GM23338 (cell line): ENCODE measurements at regions not wholly inside any gene's neighbourhood (a gene's known extent, or its start where the extent isn't known, plus 50 kb on each side); places are given as distances from the start of the nearest gene placed in this dataset.

Experiments
- ATAC-seq: fragments of 200-7000 bp; cut with Tn5 transposase; 3 replicates; pipeline ENCODE4 v1.9.1; 2020
- DNase-seq: peaks from one replicate; pipeline ENCODE4 v3.0.0-alpha.2; 2015; ENCODE audit warnings: low spot score
- H2AFZ ChIP-seq: fragments of 200-600 bp; sonication (generic); 2 replicates; pipeline ENCODE4 v1.8.0; 2016; ENCODE audit warnings: antibody characterized with exemption, mild to moderate bottlenecking, moderate library complexity
- H3F3A ChIP-seq: fragments of 200-600 bp; sonication (generic); replicated peaks from 2 replicates; pipeline ENCODE4 v1.8.0; 2017; ENCODE audit warnings: antibody characterized with exemption, mixed run types, low read depth
- H3K27ac ChIP-seq: fragments of 200-600 bp; sonication (generic); 2 replicates; pipeline ENCODE4 v1.6.1; 2016; ENCODE audit warnings: low read depth
- H3K27me3 ChIP-seq: fragments of 200-600 bp; sonication (generic); 2 replicates; pipeline ENCODE4 v1.8.0; 2016; ENCODE audit warnings: mild to moderate bottlenecking, mixed run types, moderate library complexity; ENCODE audit not compliant: insufficient read depth
- H3K36me3 ChIP-seq: fragments of 200-600 bp; sonication (generic); 2 replicates; pipeline ENCODE4 v1.8.0; 2016; ENCODE audit warnings: mild to moderate bottlenecking; ENCODE audit not compliant: insufficient read depth
- H3K4me1 ChIP-seq: fragments of 200-600 bp; sonication (generic); 2 replicates; pipeline ENCODE4 v1.8.0; 2016; ENCODE audit warnings: mild to moderate bottlenecking, moderate library complexity; ENCODE audit not compliant: insufficient read depth
- H3K4me2 ChIP-seq: fragments of 200-600 bp; sonication (generic); 2 replicates; pipeline ENCODE4 v1.7.1; 2017; ENCODE audit warnings: mixed run types
- H3K4me3 ChIP-seq: fragments of 200-600 bp; sonication (generic); 2 replicates; pipeline ENCODE4 v1.6.1; 2016; ENCODE audit warnings: mixed run types
- H3K79me2 ChIP-seq: fragments of 200-600 bp; sonication (generic); replicated peaks from 2 replicates; pipeline ENCODE4 v1.8.0; 2017; ENCODE audit warnings: mild to moderate bottlenecking; ENCODE audit not compliant: insufficient read depth
- H3K9me2 ChIP-seq: fragments of 200-600 bp; sonication (generic); 2 replicates; pipeline ENCODE4 v1.8.0; 2017; ENCODE audit not compliant: insufficient read depth
- H4K20me1 ChIP-seq: fragments of 200-600 bp; sonication (generic); replicated peaks from 2 replicates; pipeline ENCODE4 v1.8.0; 2017; ENCODE audit warnings: mild to moderate bottlenecking; ENCODE audit not compliant: insufficient read depth
- H3K27ac Mint-ChIP-seq: 2 replicates; pipeline ENCODE4 v1.8.0; 2020; ENCODE audit warnings: inconsistent platforms, mild to moderate bottlenecking, moderate library complexity, mixed read lengths
- H3K27me3 Mint-ChIP-seq: 3 replicates; pipeline ENCODE4 v1.8.0; 2022; ENCODE audit warnings: low read depth, mild to moderate bottlenecking, moderate library complexity, mixed read lengths, inconsistent platforms; ENCODE audit not compliant: insufficient read depth, poor library complexity
- H3K36me3 Mint-ChIP-seq: 3 replicates; pipeline ENCODE4 v1.8.0; 2021; ENCODE audit warnings: low read depth, mild to moderate bottlenecking, inconsistent platforms, moderate library complexity, mixed read lengths
- H3K4me1 Mint-ChIP-seq: 3 replicates; pipeline ENCODE4 v1.8.0; 2020; ENCODE audit warnings: mild to moderate bottlenecking, inconsistent platforms, mixed read lengths
- H3K4me3 Mint-ChIP-seq: 3 replicates; pipeline ENCODE4 v1.8.0; 2021; ENCODE audit warnings: moderate library complexity, mild to moderate bottlenecking, inconsistent platforms, mixed read lengths
- H3K9me3 Mint-ChIP-seq: 3 replicates; pipeline ENCODE4 v1.8.0; 2020; ENCODE audit warnings: moderate library complexity, mild to moderate bottlenecking, inconsistent platforms, mixed read lengths
- CTCF ChIP-seq, 2 experiments: fragments of 200-600 bp in 1 of 2; sonication (generic) in 1 of 2; conservative IDR thresholded peaks; 2 replicates each; pipeline versions ENCODE4 v1.5.1 to v1.6.1; 2016 to 2017; ENCODE audit warnings: antibody characterized with exemption in 2 of 2, low read depth in 2 of 2, mild to moderate bottlenecking in 2 of 2, moderate library complexity in 1 of 2
- EZH2 ChIP-seq: fragments of 200-600 bp; sonication (generic); IDR thresholded peaks from one replicate; pipeline ENCODE4 v1.8.0; 2017; ENCODE audit warnings: antibody characterized with exemption, mild to moderate bottlenecking, low read depth; ENCODE audit not compliant: unreplicated experiment
- JUNB ChIP-seq: IDR thresholded peaks from one replicate; pipeline ENCODE4 v1.6.1; 2016; ENCODE audit warnings: antibody characterized with exemption; ENCODE audit not compliant: unreplicated experiment
- REST ChIP-seq: IDR thresholded peaks from one replicate; pipeline ENCODE4 v1.6.1; 2018; ENCODE audit warnings: antibody characterized with exemption; ENCODE audit not compliant: unreplicated experiment
- STAT1 ChIP-seq: IDR thresholded peaks from one replicate; pipeline ENCODE4 v1.6.1; 2016; ENCODE audit warnings: antibody characterized with exemption; ENCODE audit not compliant: unreplicated experiment
- ZNF114 ChIP-seq: fragments of 250-450 bp; sonication (Bioruptor Pico); IDR thresholded peaks from 2 replicates; pipeline ENCODE4 v1.5.0; 2020; ENCODE audit warnings: mild to moderate bottlenecking, moderate library complexity
- ZNF331 ChIP-seq: fragments of 250-450 bp; sonication (Bioruptor Pico); IDR thresholded peaks from 2 replicates; pipeline ENCODE4 v1.5.0; 2020; ENCODE audit warnings: low read depth, mild to moderate bottlenecking, moderate library complexity

- no peak for TF ChIP-seq CTCF (conservative IDR thresholded peaks at IDR 0.05; ENCODE audit: low read depth in 2 of 2)
Observed at GRCh38 chr12:105613887-105614286, 283.4 kb downstream of the C12orf75 start (continued).

- Histone ChIP-seq H3K79me2 (no peaks in the 10 kb centered on the region), H3K4me1 (no peaks in the 10 kb centered on the region), H3K4me3 (no peak overlapping the region), H3K27me3 (no peaks in the 10 kb centered on the region), H3K9me2 (no peaks in the 10 kb centered on the region), H3K4me2 (no peak overlapping the region), H4K20me1 (no peaks in the 10 kb centered on the region), H3K27ac (no peak overlapping the region), H3K36me3 (no peaks in the 10 kb centered on the region), H2AFZ (peak overlapping the region; percentile 25; the same call in 1 of the 2 replicates), H3F3A (no peaks in the 10 kb centered on the region)
- ATAC-seq (no peak), DNase-seq (no peak)
- TF ChIP-seq CTCF (conservative IDR thresholded peaks at IDR 0.05; ENCODE audit: low read depth in 2 of 2), result no peak
- TF ChIP-seq ZNF331 (CRISPR knock-in tag), result no peak
- TF ChIP-seq EZH2, result no peak
- TF ChIP-seq ZNF114 (CRISPR knock-in tag), result no peak
- no peak for TF ChIP-seq STAT1
- no peak for TF ChIP-seq JUNB
- TF ChIP-seq REST, result no peak
- H3K36me3 Mint-ChIP-seq, result no peaks in the 10 kb centered on the region
- H3K27ac Mint-ChIP-seq, result no peak overlapping the region
- peaks cover 8% of the 10 kb centered on the region for H3K4me1 Mint-ChIP-seq
- H3K27me3 Mint-ChIP-seq, result peaks cover 2% of the 10 kb centered on the region
- no peak overlapping the region for H3K4me3 Mint-ChIP-seq
- H3K9me3 Mint-ChIP-seq, result no peaks in the 10 kb centered on the region
Observed at GRCh38 chr12:105616971-105617540, 286.6 kb downstream of the C12orf75 start.
